Stimulated activated CD8-positive, alpha-beta memory T cell treated with anti-CD3 and anti-CD28 coated beads, Interleukin-7, amount 100 ng/mL, for 48 hours (primary cell): ENCODE measurements at regions not wholly inside any gene's neighbourhood (a gene's known extent, or its start where the extent isn't known, plus 50 kb on each side); places are given as distances from the start of the nearest gene placed in this dataset.

ENCODE experiments used
- DNase-seq, 2 donors: peaks; one replicate each; pipeline ENCODE4 v3.0.0-alpha.2; 2020; ENCODE audit warnings: low read depth in 1 of 2; ENCODE audit errors: extremely low read depth in 1 of 2

- no peak for DNase-seq
These were observed 55.9 kb upstream of the ANKRD55 start for GRCh38 chr5:56288873-56289601.

- no peak for DNase-seq
These were observed 53.1 kb upstream of the ANKRD55 start for GRCh38 chr5:56286015-56286884.

- DNase-seq: no peak
These were observed 49.8 kb upstream of the ANKRD55 start for GRCh38 chr5:56282951-56283350.
